Neural cell (in vitro differentiated cells): ENCODE measurements at regions not wholly inside any gene's neighbourhood (a gene's known extent, or its start where the extent isn't known, plus 50 kb on each side); places are given as distances from the start of the nearest gene placed in this dataset.

Experiments
- H2AFZ ChIP-seq: fragments of 200-600, 300-800 bp; sonication (generic), shearing (Covaris generic); 2 replicates; pipeline ENCODE4 v1.6.0; 2014; ENCODE audit warnings: low read depth, mild to moderate bottlenecking, antibody characterized with exemption, low read length, moderate library complexity
- H3F3A ChIP-seq: fragments of 200-600 bp; shearing (Covaris generic); 2 replicates; pipeline ENCODE4 v1.6.1; 2016; ENCODE audit warnings: mild to moderate bottlenecking, moderate library complexity, mixed read lengths, antibody characterized with exemption, low read length; ENCODE audit not compliant: insufficient read depth, poor library complexity, severe bottlenecking
- H3K27ac ChIP-seq: fragments of 200-600, 300-800 bp; sonication (generic), shearing (Covaris generic); 2 replicates; pipeline ENCODE4 v1.5.1; 2014; ENCODE audit warnings: mild to moderate bottlenecking, low read length, moderate library complexity
- H3K27me3 ChIP-seq: fragments of 300-800, 200-600 bp; sonication (generic), shearing (Covaris generic); 2 replicates; pipeline ENCODE4 v1.6.0; 2014; ENCODE audit warnings: mild to moderate bottlenecking, low read depth, low read length, moderate library complexity; ENCODE audit not compliant: insufficient read depth
- H3K36me3 ChIP-seq: fragments of 300-800, 200-600 bp; sonication (generic), shearing (Covaris generic); 2 replicates; pipeline ENCODE4 v1.5.1; 2014; ENCODE audit warnings: mild to moderate bottlenecking, antibody characterized with exemption, low read length, moderate library complexity; ENCODE audit not compliant: insufficient read depth
- H3K4me2 ChIP-seq: fragments of 300-800, 200-600 bp; sonication (generic), shearing (Covaris generic); 2 replicates; pipeline ENCODE4 v1.6.0; 2014; ENCODE audit warnings: mild to moderate bottlenecking, low read length
- H3K4me3 ChIP-seq: fragments of 300-800, 200-600 bp; sonication (generic), shearing (Covaris generic); 2 replicates; pipeline ENCODE4 v1.5.1; 2014; ENCODE audit warnings: mild to moderate bottlenecking, low read length, moderate library complexity
- H3K79me2 ChIP-seq: fragments of 200-600 bp; shearing (Covaris generic); replicated peaks from 2 replicates; pipeline ENCODE4 v1.6.0; 2014; ENCODE audit warnings: mild to moderate bottlenecking, low read length, moderate library complexity; ENCODE audit not compliant: insufficient read depth
- H3K9ac ChIP-seq: fragments of 300-800, 200-600 bp; sonication (generic), shearing (Covaris generic); 2 replicates; pipeline ENCODE4 v1.6.1; 2016; ENCODE audit warnings: mild to moderate bottlenecking, low read length, mixed read lengths
- H3K9me2 ChIP-seq: fragments of 200-600 bp; shearing (Covaris generic); 2 replicates; pipeline ENCODE4 v1.6.1; 2016; ENCODE audit warnings: mild to moderate bottlenecking, low read length, mixed read lengths; ENCODE audit not compliant: insufficient read depth
- H3K9me3 ChIP-seq: fragments of 200-600, 300-800 bp; sonication (generic), shearing (Covaris generic); 2 replicates; pipeline ENCODE4 v1.6.1; 2016; ENCODE audit warnings: mild to moderate bottlenecking, mixed run types, low read length, moderate library complexity, mixed read lengths
- H4K20me1 ChIP-seq: fragments of 200-600 bp; shearing (Covaris generic); 2 replicates; pipeline ENCODE4 v1.6.1; 2016; ENCODE audit warnings: mild to moderate bottlenecking, mixed run types; ENCODE audit not compliant: insufficient read depth
- CTCF ChIP-seq: fragments of 450-650 bp; IDR thresholded peaks from 2 replicates; pipeline ENCODE4 v1.5.1; 2014; ENCODE audit warnings: antibody characterized with exemption, mild to moderate bottlenecking, moderate library complexity; ENCODE audit not compliant: poor library complexity, severe bottlenecking
- EP300 ChIP-seq: fragments of 450-650 bp; conservative IDR thresholded peaks from 2 replicates; pipeline ENCODE4 v1.6.1; 2014; ENCODE audit warnings: antibody characterized with exemption, mild to moderate bottlenecking, moderate library complexity; ENCODE audit not compliant: poor library complexity, severe bottlenecking
- EZH2 ChIP-seq: fragments of 200-600, 300-800 bp; shearing (Covaris generic), sonication (generic); IDR thresholded peaks from 2 replicates; pipeline ENCODE4 v1.6.1; 2014; ENCODE audit warnings: antibody characterized with exemption, low read length, borderline replicate concordance, mild to moderate bottlenecking; ENCODE audit not compliant: insufficient read depth, poor library complexity, severe bottlenecking
- MXI1 ChIP-seq: fragments of 450-650 bp; conservative IDR thresholded peaks from 2 replicates; pipeline ENCODE4 v1.6.1; 2014; ENCODE audit warnings: antibody characterized with exemption, mild to moderate bottlenecking; ENCODE audit not compliant: poor library complexity, severe bottlenecking
- POLR2AphosphoS5 ChIP-seq: IDR thresholded peaks from 2 replicates; pipeline ENCODE4 v1.6.1; 2012
- RAD21 ChIP-seq: fragments of 450-650 bp; conservative IDR thresholded peaks from 2 replicates; pipeline ENCODE4 v1.6.1; 2014; ENCODE audit warnings: antibody characterized with exemption, mild to moderate bottlenecking, moderate library complexity
- REST ChIP-seq: IDR thresholded peaks from 2 replicates; pipeline ENCODE4 v1.6.1; 2012; ENCODE audit warnings: borderline replicate concordance
- SMC3 ChIP-seq: fragments of 450-650 bp; conservative IDR thresholded peaks from 2 replicates; pipeline ENCODE4 v1.6.1; 2014; ENCODE audit warnings: antibody characterized with exemption, mild to moderate bottlenecking, moderate library complexity; ENCODE audit not compliant: poor library complexity
- TAF1 ChIP-seq: IDR thresholded peaks from 2 replicates; pipeline ENCODE4 v1.6.1; 2012; ENCODE audit warnings: low read depth

GRCh38 chr5:130995851-130996250 is 169.2 kb downstream of the HINT1 start:
- Histone ChIP-seq H3K9ac (no peak overlapping the region), H3K4me3 (no peak overlapping the region), H4K20me1 (no peaks in the 10 kb centered on the region), H3K36me3 (no peaks in the 10 kb centered on the region), H3K27ac (no peak overlapping the region), H3F3A (no peaks in the 10 kb centered on the region), H3K27me3 (no peaks in the 10 kb centered on the region), H2AFZ (no peak overlapping the region), H3K79me2 (no peaks in the 10 kb centered on the region), H3K9me3 (no peaks in the 10 kb centered on the region), H3K9me2 (no peaks in the 10 kb centered on the region), H3K4me2 (no peak overlapping the region)
- TF ChIP-seq CTCF (no peak), EZH2 (no peak), TAF1 (no peak), SMC3 (no peak), RAD21 (no peak), POLR2AphosphoS5 (no peak), REST (no peak), EP300 (no peak), MXI1 (no peak)

- Histone ChIP-seq H3K4me3 (no peak overlapping the region), H3F3A (no peaks in the 10 kb centered on the region), H3K9me3 (no peaks in the 10 kb centered on the region), H3K27ac (no peak overlapping the region), H3K4me2 (no peak overlapping the region), H3K79me2 (no peaks in the 10 kb centered on the region), H3K36me3 (no peaks in the 10 kb centered on the region), H4K20me1 (no peaks in the 10 kb centered on the region), H3K27me3 (no peaks in the 10 kb centered on the region), H2AFZ (no peak overlapping the region), H3K9me2 (no peaks in the 10 kb centered on the region), H3K9ac (no peak overlapping the region)
- TF ChIP-seq CTCF (no peak), EZH2 (no peak), RAD21 (no peak), POLR2AphosphoS5 (no peak), EP300 (no peak), REST (no peak), SMC3 (no peak), MXI1 (no peak), TAF1 (no peak)
Observed at GRCh38 chr5:130995254-130995515, 169.9 kb downstream of the HINT1 start.
